ENCODE measurements at regions not wholly inside any gene's neighbourhood (a gene's known extent, or its start where the extent isn't known, plus 50 kb on each side); places are given as distances from the start of the nearest gene placed in this dataset.

DNA sequence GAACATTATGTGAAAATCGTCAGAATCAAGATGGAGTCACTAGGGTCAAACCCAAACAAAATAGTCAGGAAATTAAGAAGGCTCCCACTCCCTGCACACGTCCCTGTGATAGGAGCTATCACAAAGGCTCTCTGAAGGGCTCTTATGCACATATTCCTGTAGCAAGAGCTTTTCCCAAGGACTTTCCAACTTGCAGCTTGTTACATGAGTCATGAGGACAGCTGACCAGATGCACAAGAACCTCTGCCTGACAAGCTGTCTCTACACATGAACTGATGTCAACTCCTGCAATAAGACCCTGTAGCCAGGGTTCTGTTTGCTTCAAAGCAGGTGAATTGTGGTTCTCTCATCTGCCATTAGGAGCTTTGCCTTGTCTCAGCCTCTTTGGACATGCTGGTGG lies 122.4 kb downstream of the OLFM1 start:
- TF ChIP-seq, protein P1, sequence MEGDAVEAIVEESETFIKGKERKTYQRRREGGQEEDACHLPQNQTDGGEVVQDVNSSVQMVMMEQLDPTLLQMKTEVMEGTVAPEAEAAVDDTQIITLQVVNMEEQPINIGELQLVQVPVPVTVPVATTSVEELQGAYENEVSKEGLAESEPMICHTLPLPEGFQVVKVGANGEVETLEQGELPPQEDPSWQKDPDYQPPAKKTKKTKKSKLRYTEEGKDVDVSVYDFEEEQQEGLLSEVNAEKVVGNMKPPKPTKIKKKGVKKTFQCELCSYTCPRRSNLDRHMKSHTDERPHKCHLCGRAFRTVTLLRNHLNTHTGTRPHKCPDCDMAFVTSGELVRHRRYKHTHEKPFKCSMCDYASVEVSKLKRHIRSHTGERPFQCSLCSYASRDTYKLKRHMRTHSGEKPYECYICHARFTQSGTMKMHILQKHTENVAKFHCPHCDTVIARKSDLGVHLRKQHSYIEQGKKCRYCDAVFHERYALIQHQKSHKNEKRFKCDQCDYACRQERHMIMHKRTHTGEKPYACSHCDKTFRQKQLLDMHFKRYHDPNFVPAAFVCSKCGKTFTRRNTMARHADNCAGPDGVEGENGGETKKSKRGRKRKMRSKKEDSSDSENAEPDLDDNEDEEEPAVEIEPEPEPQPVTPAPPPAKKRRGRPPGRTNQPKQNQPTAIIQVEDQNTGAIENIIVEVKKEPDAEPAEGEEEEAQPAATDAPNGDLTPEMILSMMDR (IDR thresholded peaks at IDR 0.05; ENCODE audit: insufficient read depth, missing control alignments): no peak
- FAIRE-seq (no peak), DNase-seq (ENCODE audit: insufficient read length, low spot score) (no peak)

DNA sequence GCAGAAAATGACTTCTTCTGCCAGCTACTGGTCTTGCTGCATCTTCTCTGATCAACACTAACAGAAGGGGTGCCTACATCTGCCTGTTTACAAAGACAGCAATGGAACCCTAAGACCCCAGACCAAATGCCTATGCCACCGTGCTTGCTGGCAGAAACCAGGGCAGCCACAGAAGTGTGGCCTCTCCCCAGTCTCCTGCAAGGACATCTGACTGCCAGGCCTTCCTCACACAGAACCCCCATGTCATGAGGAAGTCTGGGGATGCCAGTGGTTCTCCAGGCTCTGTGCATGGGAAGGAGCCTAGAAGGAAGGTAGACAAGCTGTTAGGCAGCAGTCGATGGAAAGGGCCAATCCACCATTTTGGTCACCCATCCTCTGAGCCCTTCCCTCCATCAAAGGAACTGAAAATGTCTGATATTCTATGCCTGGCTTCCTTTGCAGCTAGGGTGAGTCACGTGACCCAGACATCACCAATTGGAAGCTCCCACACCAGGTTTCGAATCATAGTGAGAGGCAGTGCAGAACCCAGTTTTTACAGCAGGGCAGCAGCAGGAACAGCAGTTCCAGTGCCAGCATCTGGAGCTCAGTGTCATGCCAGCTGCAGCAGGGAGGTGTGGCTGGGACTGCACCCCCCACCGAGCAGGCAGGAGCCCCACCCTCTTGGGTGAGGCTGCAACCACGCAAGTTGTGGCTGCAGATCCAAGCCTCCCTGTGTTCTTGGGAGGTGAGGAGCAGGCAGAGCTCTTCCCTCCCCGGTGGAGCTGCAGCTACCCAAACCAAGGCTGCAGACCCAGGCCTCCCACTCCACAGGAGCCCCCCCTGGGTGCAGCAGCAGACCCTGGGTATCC lies 123.4 kb downstream of the OLFM1 start:
- TF ChIP-seq, protein P1 (IDR thresholded peaks at IDR 0.05; ENCODE audit: insufficient read depth, missing control alignments): no peak
- FAIRE-seq (no peak), DNase-seq (ENCODE audit: insufficient read length, low spot score) (no peak)

DNA sequence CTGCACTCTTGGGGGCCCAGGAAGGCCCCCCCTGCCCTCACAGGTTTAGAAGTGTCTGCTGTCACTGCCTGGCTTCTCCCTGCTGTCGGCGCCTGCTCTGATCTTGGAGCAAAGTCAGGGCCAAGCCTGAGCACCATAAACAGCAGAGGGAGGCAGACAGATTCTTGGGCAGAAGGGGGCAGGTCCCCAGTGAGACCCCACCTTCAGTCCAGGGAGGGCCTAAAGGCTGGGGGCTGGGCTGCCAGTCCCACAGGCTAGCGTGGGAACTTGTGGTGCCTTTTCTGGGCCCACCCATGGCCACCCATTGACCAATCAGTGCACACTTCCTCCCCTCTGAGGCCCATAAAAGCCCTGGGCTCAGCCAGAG lies 124.0 kb downstream of the OLFM1 start:
- FAIRE-seq (no peak), DNase-seq (ENCODE audit: insufficient read length, low spot score) (no peak)
- TF ChIP-seq, protein P1 (IDR thresholded peaks at IDR 0.05; ENCODE audit: insufficient read depth, missing control alignments): no peak

DNA sequence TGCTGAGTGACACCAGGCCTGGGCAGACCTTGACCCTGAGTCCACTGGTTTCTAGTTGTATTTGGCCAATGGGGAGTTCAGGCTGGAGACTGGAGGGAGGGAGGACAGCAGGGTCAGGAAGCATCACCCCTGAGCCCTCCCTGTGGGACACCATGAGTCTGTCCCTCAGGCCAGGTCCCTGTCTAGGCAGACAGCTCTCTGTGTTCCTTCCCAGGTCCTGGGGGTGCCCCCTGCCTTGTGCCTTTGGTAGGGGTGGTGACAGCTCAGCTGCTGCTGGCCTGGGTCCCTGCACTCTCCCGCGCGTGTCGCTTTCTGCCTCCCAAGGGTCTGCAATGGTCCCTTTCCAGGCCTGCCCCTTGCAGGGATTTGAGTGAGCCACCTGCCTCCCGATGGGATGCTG lies 125.5 kb downstream of the OLFM1 start:
- FAIRE-seq (no peak), DNase-seq (ENCODE audit: insufficient read length, low spot score) (no peak)
- TF ChIP-seq, protein P1 (IDR thresholded peaks at IDR 0.05; ENCODE audit: insufficient read depth, missing control alignments): no peak

DNA sequence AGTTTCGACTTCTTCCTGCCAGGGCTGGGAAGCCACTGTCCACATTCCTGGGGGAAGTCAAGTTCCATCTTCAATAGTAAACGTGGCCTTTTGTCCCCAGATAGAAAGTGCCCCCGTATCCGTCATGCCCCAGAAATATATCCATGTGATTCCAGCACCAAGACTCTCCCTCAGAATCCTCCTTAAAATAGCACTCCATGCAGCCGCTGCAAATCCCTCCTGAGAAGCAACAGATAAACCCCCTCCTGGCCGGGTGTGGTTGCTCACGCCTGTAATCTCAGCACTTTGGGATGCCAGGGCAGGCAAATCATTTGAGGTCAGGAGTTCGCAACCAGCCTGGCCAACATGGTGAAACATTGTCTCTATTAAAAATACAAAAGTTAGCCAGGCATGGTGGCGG lies 126.1 kb downstream of the OLFM1 start:
- TF ChIP-seq, protein P1 (IDR thresholded peaks at IDR 0.05; ENCODE audit: insufficient read depth, missing control alignments): no peak
- FAIRE-seq (no peak), DNase-seq (ENCODE audit: insufficient read length, low spot score) (peak; percentile 76)

DNA sequence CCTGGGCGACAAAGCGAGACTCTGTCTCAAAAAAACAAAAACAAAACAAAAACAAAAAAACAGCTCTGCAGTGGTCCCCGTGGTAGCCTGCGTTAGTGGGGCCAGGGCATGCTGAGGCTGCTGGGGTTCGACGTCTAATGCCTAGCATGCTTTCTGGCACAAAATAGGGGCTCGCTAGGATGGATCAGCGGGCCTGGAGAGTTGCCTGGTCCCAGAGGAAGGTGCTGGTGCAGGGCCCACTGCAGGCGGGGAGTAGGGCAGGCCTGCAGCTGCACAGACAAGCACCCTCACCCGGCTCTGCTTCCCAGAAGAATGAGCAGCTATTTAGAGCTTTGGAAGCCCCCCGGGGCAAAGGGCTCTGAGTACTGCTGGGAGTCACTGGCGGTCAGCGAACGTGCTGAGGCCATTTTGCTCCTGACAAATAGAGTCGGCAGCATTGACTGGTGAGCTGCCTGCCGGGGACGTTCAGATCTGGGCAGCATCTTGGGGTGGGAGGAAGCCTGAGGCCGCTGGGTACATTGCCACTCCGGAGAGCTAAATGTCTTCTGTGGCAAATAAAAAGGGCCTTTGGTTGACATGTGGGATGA lies 126.7 kb downstream of the OLFM1 start:
- TF ChIP-seq, protein P1 (IDR thresholded peaks at IDR 0.05; ENCODE audit: insufficient read depth, missing control alignments): no peak
- DNase-seq (ENCODE audit: insufficient read length, low spot score) (no peak), FAIRE-seq (no peak)

DNA sequence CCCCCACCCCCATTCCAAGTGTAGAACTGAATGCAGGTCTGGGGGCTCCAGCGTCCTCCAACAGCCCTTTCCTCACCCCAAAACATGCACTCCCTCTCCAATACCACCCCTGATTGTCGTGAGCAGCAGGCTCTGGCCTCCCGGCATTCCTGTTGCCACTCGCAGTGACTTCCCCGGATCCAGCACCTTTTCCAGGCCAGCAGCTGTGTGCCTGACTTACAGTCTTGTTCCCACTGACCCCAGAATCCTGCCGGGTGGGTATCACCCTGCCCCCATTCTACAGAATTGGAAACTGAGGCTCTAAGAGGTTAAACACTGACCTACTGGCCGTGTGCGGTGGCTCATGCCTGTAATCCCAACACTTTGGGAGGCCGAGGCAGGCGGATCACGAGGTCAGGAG lies 127.2 kb downstream of the OLFM1 start:
- FAIRE-seq (no peak), DNase-seq (ENCODE audit: insufficient read length, low spot score) (no peak)
- TF ChIP-seq, protein P1 (IDR thresholded peaks at IDR 0.05; ENCODE audit: insufficient read depth, missing control alignments): no peak

Measured in D721Med (cell line).